Endothelial cell of umbilical vein (primary cell): ENCODE measurements at regions not wholly inside any gene's neighbourhood (a gene's known extent, or its start where the extent isn't known, plus 50 kb on each side); places are given as distances from the start of the nearest gene placed in this dataset.

Experiments used
- BruUV-seq: library from RNA; stranded (reverse); fragments of 400-500 nt; replicated peaks from 2 replicates; lab custom pipeline; 2021; lab: Mats Ljungman, UMichigan
- CTCF ChIA-PET: fragments of 300-600, 350-600 bp; sonication (Branson Sonifier 250); formaldehyde crosslinking; loops from one replicate; lab custom pipeline; 2021; ENCODE audit warnings: antibody characterized with exemption, inconsistent platforms; lab: Charles Lee
- POLR2A ChIA-PET: fragments of 300-600, 350-600 bp; sonication (Branson Sonifier 250); formaldehyde crosslinking; loops from one replicate; lab custom pipeline; 2021; ENCODE audit warnings: antibody characterized with exemption, inconsistent platforms; lab: Charles Lee
- DNase-seq: peaks from one replicate; pipeline ENCODE4 v3.0.0-alpha.2; 2011; ENCODE audit warnings: low read depth, low spot score
- FAIRE-seq: peaks from 2 replicates; lab custom pipeline; 2011; peaks lifted over from hg19 to GRCh38; lab: Jason Lieb, UNC
- H2AFZ ChIP-seq: 2 replicates; pipeline ENCODE4 v1.6.0; 2012; ENCODE audit warnings: low read depth, low read length, control low read depth, inconsistent platforms
- H3K27ac ChIP-seq: 2 replicates; pipeline ENCODE4 v1.5.1; 2011; ENCODE audit warnings: low read depth, mild to moderate bottlenecking, control low read depth, low read length, moderate library complexity; ENCODE audit not compliant: insufficient read depth
- H3K27me3 ChIP-seq, 2 experiments: 2 replicates each; pipeline versions ENCODE4 v1.6.0 to v1.6.1; 2011; ENCODE audit warnings: low read length in 2 of 2, mixed read lengths in 1 of 2; ENCODE audit not compliant: control insufficient read depth in 2 of 2, insufficient read depth in 2 of 2
- H3K36me3 ChIP-seq, 2 experiments: 2 replicates in 1 of 2; 3 replicates in 1 of 2; pipeline ENCODE4 v1.5.1; 2011; ENCODE audit warnings: low read length in 2 of 2, mild to moderate bottlenecking in 1 of 2, moderate library complexity in 1 of 2; ENCODE audit not compliant: control insufficient read depth in 2 of 2, insufficient read depth in 2 of 2; ENCODE audit errors: extremely low read depth in 1 of 2
- H3K4me1 ChIP-seq: 3 replicates; pipeline ENCODE4 v1.5.1; 2011; ENCODE audit warnings: mild to moderate bottlenecking, low read length; ENCODE audit not compliant: control insufficient read depth, insufficient read depth; ENCODE audit errors: extremely low read depth
- H3K4me2 ChIP-seq: 2 replicates; pipeline ENCODE4 v1.6.1; 2011; ENCODE audit warnings: low read length, control low read depth, mixed read lengths; ENCODE audit not compliant: insufficient read depth
- H3K4me3 ChIP-seq, 3 experiments: fragments of 200-600 bp in 1 of 3; sonication (generic), shearing (Covaris generic) in 1 of 3; replicated peaks in 1 of 3; 2 replicates each; pipeline ENCODE4 v1.5.1; 2011 to 2016; ENCODE audit warnings: control low read depth in 3 of 3, low read length in 3 of 3, mild to moderate bottlenecking in 2 of 3, inconsistent platforms in 1 of 3, low read depth in 1 of 3, moderate library complexity in 1 of 3; ENCODE audit not compliant: insufficient read depth in 1 of 3
- H3K79me2 ChIP-seq: 2 replicates; pipeline ENCODE4 v1.6.0; 2012; ENCODE audit warnings: low read length, inconsistent platforms; ENCODE audit not compliant: control insufficient read depth, insufficient read depth
- H3K9ac ChIP-seq: replicated peaks from 2 replicates; pipeline ENCODE3; 2011; ENCODE audit warnings: low read length, control low read depth; ENCODE audit not compliant: insufficient read depth; ENCODE audit errors: extremely low read depth
- H3K9me1 ChIP-seq: replicated peaks from 3 replicates; pipeline ENCODE4 v1.6.0; 2011; ENCODE audit warnings: mild to moderate bottlenecking, low read length; ENCODE audit not compliant: control insufficient read depth, insufficient read depth; ENCODE audit errors: extremely low read depth
- H3K9me3 ChIP-seq: replicated peaks from 2 replicates; pipeline ENCODE4 v1.5.1; 2012; ENCODE audit warnings: low read length, inconsistent platforms; ENCODE audit not compliant: control insufficient read depth, insufficient read depth
- H4K20me1 ChIP-seq: replicated peaks from 2 replicates; pipeline ENCODE3; 2011; ENCODE audit warnings: mild to moderate bottlenecking, low read length; ENCODE audit not compliant: control insufficient read depth, insufficient read depth; ENCODE audit errors: extremely low read depth
- CTCF ChIP-seq, 2 donors: IDR thresholded peaks; 1 replicate in 1 of 2; 2 replicates in 1 of 2; pipeline ENCODE4 v1.5.1; 2011; ENCODE audit warnings: low read length in 2 of 2, mild to moderate bottlenecking in 2 of 2, moderate library complexity in 2 of 2, control low read depth in 1 of 2, inconsistent platforms in 1 of 2, low read depth in 1 of 2; ENCODE audit not compliant: insufficient read depth in 1 of 2; ENCODE audit errors: extremely low read depth in 1 of 2
- EZH2 ChIP-seq: IDR thresholded peaks from 2 replicates; pipeline ENCODE4 v1.6.1; 2012; ENCODE audit warnings: borderline replicate concordance, low read depth, mild to moderate bottlenecking, moderate library complexity, low read length, inconsistent platforms; ENCODE audit not compliant: severe bottlenecking
- FOS ChIP-seq: IDR thresholded peaks from 2 replicates; pipeline ENCODE4 v1.6.1; 2011; ENCODE audit warnings: mild to moderate bottlenecking, low read length, moderate library complexity, borderline replicate concordance; ENCODE audit not compliant: insufficient read depth
- GATA2 ChIP-seq: IDR thresholded peaks from 2 replicates; pipeline ENCODE4 v1.7.0; 2011; ENCODE audit warnings: low read depth, mild to moderate bottlenecking, moderate library complexity, mixed read lengths, low read length; ENCODE audit not compliant: insufficient read length, insufficient read depth
- JUN ChIP-seq: IDR thresholded peaks from 2 replicates; pipeline ENCODE4 v1.6.1; 2011; ENCODE audit warnings: borderline replicate concordance, low read depth; ENCODE audit not compliant: insufficient read length, insufficient read depth
- MAX ChIP-seq: IDR thresholded peaks from 2 replicates; pipeline ENCODE4 v1.6.1; 2011; ENCODE audit not compliant: insufficient read depth, insufficient read length
- MYC ChIP-seq: IDR thresholded peaks from one replicate; pipeline ENCODE4 v1.6.1; 2011; ENCODE audit warnings: mild to moderate bottlenecking, low read depth, low read length
- POLR2A ChIP-seq: IDR thresholded peaks from 2 replicates; pipeline ENCODE4 v1.6.1; 2012; ENCODE audit warnings: low read depth, mild to moderate bottlenecking, control low read depth, low read length
- POLR2AphosphoS5 ChIP-seq: IDR thresholded peaks from 2 replicates; pipeline ENCODE4 v1.6.1; 2012; ENCODE audit warnings: low read depth, mild to moderate bottlenecking, control low read depth, low read length, moderate library complexity; ENCODE audit not compliant: insufficient read depth
- dilution Hi-C: fragments of 300-500 bp; cut with MboI; formaldehyde crosslinking; loops from one replicate; pipeline ENCODE4 v1.15.0; 2019; ENCODE audit warnings: low sequenced_read_pairs; ENCODE audit not compliant: extremely low pct_ligation_motif_present
- intact Hi-C: fragments of 100-400 bp; cut with micrococcal nuclease; formaldehyde crosslinking; loops from one replicate; pipeline ENCODE4 v1.10.0; 2022

GRCh38 chr13:80255946-80256345, 85.0 kb downstream of the SPRY2 start:
- ChIA-PET CTCF (interaction anchor here (1.5 kb wide), 1 partner anchor 10 kb away, joined by 3 read pairs; no protein-coding TSS in a partner anchor), POLR2A (no interaction called here)
- FAIRE-seq (no peak), DNase-seq (no peak)
- dilution Hi-C loops = no loop called here
- Histone ChIP-seq H3K9ac (no peak overlapping the region), H3K27me3 (no peaks in the 10 kb centered on the region), H2AFZ (no peak overlapping the region), H3K4me2 (no peak overlapping the region), H3K36me3 (no peaks in the 10 kb centered on the region), H3K9me3 (no peaks in the 10 kb centered on the region), H4K20me1 (no peaks in the 10 kb centered on the region), H3K4me3 (no peak overlapping the region), H3K9me1 (no peaks in the 10 kb centered on the region), H3K27ac (no peak overlapping the region), H3K79me2 (no peaks in the 10 kb centered on the region), H3K4me1 (no peaks in the 10 kb centered on the region)
- no TSS peak for BruUV-seq
- TF ChIP-seq JUN = no peak
- TF ChIP-seq EZH2 = no peak
- no peak for TF ChIP-seq POLR2AphosphoS5
- no peak for TF ChIP-seq MAX
- TF ChIP-seq FOS = no peak
- no peak for TF ChIP-seq MYC
- no peak for TF ChIP-seq POLR2A
- TF ChIP-seq CTCF (IDR thresholded peaks at IDR 0.05; ENCODE audit: extremely low read depth in 1 of 2, insufficient read depth in 1 of 2, low read depth in 1 of 2, low read length in 2 of 2) = no peak
- no peak for TF ChIP-seq GATA2
- intact Hi-C loops = no loop called here
